Gastroesophageal sphincter (tissue), 3 donors: ENCODE measurements at regions not wholly inside any gene's neighbourhood (a gene's known extent, or its start where the extent isn't known, plus 50 kb on each side); places are given as distances from the start of the nearest gene placed in this dataset.

Experiments used
- CTCF ChIP-seq, 4 experiments: fragments of 200-600 bp in 2 of 4; fragments of 450-650 bp in 2 of 4; sonication (generic) in 1 of 4; IDR thresholded peaks; one replicate each; pipeline ENCODE4 v1.5.1; 2017 to 2019; ENCODE audit warnings: antibody characterized with exemption in 4 of 4, mild to moderate bottlenecking in 2 of 4, moderate library complexity in 2 of 4
- POLR2A ChIP-seq, 2 donors: fragments of 450-650 bp; IDR thresholded peaks; one replicate each; pipeline ENCODE4 v1.6.1; 2017; ENCODE audit warnings: antibody characterized with exemption in 2 of 2, mild to moderate bottlenecking in 2 of 2, moderate library complexity in 1 of 2

GRCh38 chr18:41170346-41170745 lies 784.7 kb upstream of the PIK3C3 start:
- TF ChIP-seq CTCF (IDR thresholded peaks at IDR 0.05) (no peak), POLR2A (IDR thresholded peaks at IDR 0.05) (no peak)
